Activated effector memory CD4-positive, alpha-beta T cell treated with Interleukin-2 at 50 U/mL for 16 hours (primary cell): ENCODE measurements at regions not wholly inside any gene's neighbourhood (a gene's known extent, or its start where the extent isn't known, plus 50 kb on each side); places are given as distances from the start of the nearest gene placed in this dataset.
"Not testable (repeated sequence)": the region's sequence is repeated elsewhere in the genome, so short reads cannot be mapped to it uniquely, and the experiment has no call there.

Experiments
- DNase-seq: peaks from one replicate; pipeline ENCODE4 v3.0.0-alpha.2; 2020

- no peak for DNase-seq
Measured at GRCh38 chr16:7278636-7279035, 54.0 kb upstream of the RBFOX1 start.

GRCh38 chr16:7272567-7273158, 60.0 kb upstream of the RBFOX1 start:
- no peak for DNase-seq

GRCh38 chr16:7271486-7271885, 61.2 kb upstream of the RBFOX1 start:
- no peak for DNase-seq

GRCh38 chr16:7270823-7271222, 61.8 kb upstream of the RBFOX1 start:
- no peak for DNase-seq

- DNase-seq: no peak
Measured at GRCh38 chr16:7270006-7270405, 62.6 kb upstream of the RBFOX1 start.

GRCh38 chr16:7268182-7268581, 64.5 kb upstream of the RBFOX1 start:
- no peak for DNase-seq

- DNase-seq: no peak
Measured at GRCh38 chr16:7257016-7257415, 75.6 kb upstream of the RBFOX1 start.

- no peak for DNase-seq
Measured at GRCh38 chr16:7246578-7246977, 86.1 kb upstream of the RBFOX1 start.

- DNase-seq: no peak
Measured at GRCh38 chr16:7239547-7239946, 93.1 kb upstream of the RBFOX1 start.

GRCh38 chr16:7236824-7237410, 95.7 kb upstream of the RBFOX1 start:
- no peak for DNase-seq

- DNase-seq: no peak
Measured at GRCh38 chr16:7233975-7234374, 98.7 kb upstream of the RBFOX1 start.

GRCh38 chr16:7231762-7232161, 100.9 kb upstream of the RBFOX1 start:
- no peak for DNase-seq

- not testable (repeated sequence) for DNase-seq
Measured at GRCh38 chr16:7229433-7230218, 103.0 kb upstream of the RBFOX1 start.

GRCh38 chr16:7227229-7227721, 105.4 kb upstream of the RBFOX1 start:
- DNase-seq: no peak

GRCh38 chr16:7221157-7221556, 111.5 kb upstream of the RBFOX1 start:
- no peak for DNase-seq

GRCh38 chr16:7218936-7219335, 113.7 kb upstream of the RBFOX1 start:
- no peak for DNase-seq

GRCh38 chr16:7217797-7218196, 114.8 kb upstream of the RBFOX1 start:
- no peak for DNase-seq

- DNase-seq: no peak
Measured at GRCh38 chr16:7216719-7217118, 115.9 kb upstream of the RBFOX1 start.

- no peak for DNase-seq
Measured at GRCh38 chr16:7211781-7212180, 120.9 kb upstream of the RBFOX1 start.

GRCh38 chr16:7209598-7209997, 123.0 kb upstream of the RBFOX1 start:
- DNase-seq: no peak

GRCh38 chr16:7206469-7206868, 126.2 kb upstream of the RBFOX1 start:
- DNase-seq: no peak

- no peak for DNase-seq
Measured at GRCh38 chr16:7200320-7200719, 132.3 kb upstream of the RBFOX1 start.

- DNase-seq: no peak
Measured at GRCh38 chr16:7185689-7186088, 147.0 kb upstream of the RBFOX1 start.

GRCh38 chr16:7185165-7185564, 147.5 kb upstream of the RBFOX1 start:
- no peak for DNase-seq
